ENCODE measurements at regions not wholly inside any gene's neighbourhood (a gene's known extent, or its start where the extent isn't known, plus 50 kb on each side); places are given as distances from the start of the nearest gene placed in this dataset.

DNA sequence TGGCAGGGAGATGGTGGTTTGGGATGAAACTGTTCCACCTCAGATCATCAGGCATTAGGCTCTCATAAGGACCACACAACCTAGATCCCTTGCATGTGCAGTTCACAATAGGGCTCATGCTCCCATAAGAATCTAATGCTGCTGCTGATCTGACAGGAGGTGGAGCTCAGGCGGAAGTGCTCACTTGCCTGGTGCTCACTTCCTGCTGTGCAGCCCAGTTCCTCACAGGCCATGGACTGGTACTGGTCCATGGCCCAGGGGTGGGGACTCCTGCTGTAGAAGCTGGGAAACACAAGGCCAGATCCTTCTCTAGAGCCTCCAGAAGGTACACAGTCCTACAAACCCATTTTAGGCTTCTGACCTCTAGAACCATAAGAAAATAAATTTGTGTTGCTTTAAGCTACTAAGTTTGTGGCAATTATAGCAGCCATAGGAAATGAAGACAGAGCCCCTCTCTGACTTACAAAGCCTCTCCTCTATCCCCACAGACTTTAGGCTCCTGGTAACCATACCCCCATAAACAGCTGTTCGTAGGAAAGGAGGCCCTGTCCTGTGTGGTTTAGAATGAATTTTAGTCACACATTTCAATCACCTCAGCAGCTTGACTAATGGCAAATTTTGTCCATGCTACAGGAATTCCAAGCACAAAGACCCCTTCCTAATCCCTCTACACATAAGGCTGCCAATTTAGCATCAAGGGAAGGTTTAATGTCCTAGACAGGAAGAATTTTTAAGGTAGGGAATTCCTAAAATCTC is 206.1 kb upstream of the PHYHIPL start:
- Histone ChIP-seq H3K27me3 (peaks cover 0 to 8% of the 10 kb centered on the region in 2 donors), H3K27ac (no peak overlapping the region), H3K4me1 (no peaks in the 10 kb centered on the region), H3K36me3 (no peaks in the 10 kb centered on the region), H3K4me3 (no peak overlapping the region), H3K9me3 (no peaks in the 10 kb centered on the region)
- TF ChIP-seq, protein P1, sequence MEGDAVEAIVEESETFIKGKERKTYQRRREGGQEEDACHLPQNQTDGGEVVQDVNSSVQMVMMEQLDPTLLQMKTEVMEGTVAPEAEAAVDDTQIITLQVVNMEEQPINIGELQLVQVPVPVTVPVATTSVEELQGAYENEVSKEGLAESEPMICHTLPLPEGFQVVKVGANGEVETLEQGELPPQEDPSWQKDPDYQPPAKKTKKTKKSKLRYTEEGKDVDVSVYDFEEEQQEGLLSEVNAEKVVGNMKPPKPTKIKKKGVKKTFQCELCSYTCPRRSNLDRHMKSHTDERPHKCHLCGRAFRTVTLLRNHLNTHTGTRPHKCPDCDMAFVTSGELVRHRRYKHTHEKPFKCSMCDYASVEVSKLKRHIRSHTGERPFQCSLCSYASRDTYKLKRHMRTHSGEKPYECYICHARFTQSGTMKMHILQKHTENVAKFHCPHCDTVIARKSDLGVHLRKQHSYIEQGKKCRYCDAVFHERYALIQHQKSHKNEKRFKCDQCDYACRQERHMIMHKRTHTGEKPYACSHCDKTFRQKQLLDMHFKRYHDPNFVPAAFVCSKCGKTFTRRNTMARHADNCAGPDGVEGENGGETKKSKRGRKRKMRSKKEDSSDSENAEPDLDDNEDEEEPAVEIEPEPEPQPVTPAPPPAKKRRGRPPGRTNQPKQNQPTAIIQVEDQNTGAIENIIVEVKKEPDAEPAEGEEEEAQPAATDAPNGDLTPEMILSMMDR (IDR thresholded peaks at IDR 0.05): no peak
- DNase-seq: no peak
- intact Hi-C loops (cut with DNase I): no loop called here
- no peak for ATAC-seq

DNA sequence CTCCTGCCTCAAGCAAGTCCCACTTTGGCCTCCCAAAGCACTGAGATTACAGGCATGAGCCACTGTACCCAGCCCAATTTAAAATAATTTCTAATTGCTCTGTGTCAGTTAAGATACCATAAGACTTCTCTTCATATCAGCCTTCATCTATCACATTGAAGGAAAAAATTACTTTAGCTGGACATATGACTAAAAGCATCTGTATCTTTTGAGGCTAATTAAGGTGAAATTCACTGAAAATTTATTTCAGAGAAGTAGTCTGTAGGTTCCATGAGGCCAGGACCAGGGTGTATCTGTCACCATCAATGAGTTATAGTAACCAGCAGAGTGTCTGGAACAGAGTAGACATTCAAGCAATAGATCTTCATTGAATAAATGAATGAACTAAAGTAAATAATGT is 205.2 kb upstream of the PHYHIPL start:
- H3K27me3 ChIP-seq: peaks cover 0 to 8% of the 10 kb centered on the region in 2 donors
- H3K27ac ChIP-seq: no peak overlapping the region
- TF ChIP-seq, protein P1 (IDR thresholded peaks at IDR 0.05): no peak
- intact Hi-C loops (cut with DNase I): no loop called here
- no peak for ATAC-seq
- no peak overlapping the region for H3K4me3 ChIP-seq
- H3K4me1 ChIP-seq: no peaks in the 10 kb centered on the region
- no peaks in the 10 kb centered on the region for H3K36me3 ChIP-seq
- H3K9me3 ChIP-seq: no peaks in the 10 kb centered on the region
- DNase-seq: no peak

DNA sequence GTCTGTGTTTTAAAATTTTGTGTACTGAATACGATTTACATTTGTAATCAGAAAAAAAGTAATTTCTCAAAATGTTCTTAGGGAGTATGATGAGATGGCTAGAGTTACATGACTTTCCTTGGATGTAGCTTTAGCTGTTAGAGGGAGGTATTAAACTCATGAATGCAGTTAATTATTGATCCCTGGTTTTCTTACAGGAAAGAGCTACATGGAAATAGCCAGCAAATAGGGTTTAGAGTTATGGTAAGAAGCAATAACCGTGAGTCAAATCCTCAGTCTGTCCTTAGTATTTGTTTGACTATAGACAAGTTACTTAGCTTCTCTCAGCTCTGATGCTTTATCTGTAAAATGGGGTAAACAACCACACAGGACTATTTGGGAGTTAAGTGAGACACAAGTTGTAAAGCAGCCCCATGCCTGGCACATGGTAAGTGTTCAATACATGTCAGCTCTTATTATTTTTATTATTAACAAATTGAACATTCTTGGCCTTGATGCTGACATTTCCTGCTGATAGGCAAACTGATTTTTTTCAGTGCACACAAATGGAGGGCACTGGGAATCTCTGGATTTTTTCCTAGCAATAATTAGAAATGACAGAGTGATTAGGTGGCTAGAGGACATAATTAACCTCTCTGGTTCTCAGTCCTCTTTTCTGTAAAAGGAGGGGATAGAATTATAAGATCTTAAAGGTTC is 204.5 kb upstream of the PHYHIPL start:
- Histone ChIP-seq H3K27ac (no peak overlapping the region), H3K36me3 (no peaks in the 10 kb centered on the region), H3K9me3 (no peaks in the 10 kb centered on the region), H3K4me3 (no peak overlapping the region), H3K27me3 (peaks cover 0 to 8% of the 10 kb centered on the region in 2 donors), H3K4me1 (no peaks in the 10 kb centered on the region)
- no peak for DNase-seq
- ATAC-seq: no peak
- intact Hi-C loops (cut with DNase I): no loop called here
- TF ChIP-seq, protein P1 (IDR thresholded peaks at IDR 0.05): no peak

DNA sequence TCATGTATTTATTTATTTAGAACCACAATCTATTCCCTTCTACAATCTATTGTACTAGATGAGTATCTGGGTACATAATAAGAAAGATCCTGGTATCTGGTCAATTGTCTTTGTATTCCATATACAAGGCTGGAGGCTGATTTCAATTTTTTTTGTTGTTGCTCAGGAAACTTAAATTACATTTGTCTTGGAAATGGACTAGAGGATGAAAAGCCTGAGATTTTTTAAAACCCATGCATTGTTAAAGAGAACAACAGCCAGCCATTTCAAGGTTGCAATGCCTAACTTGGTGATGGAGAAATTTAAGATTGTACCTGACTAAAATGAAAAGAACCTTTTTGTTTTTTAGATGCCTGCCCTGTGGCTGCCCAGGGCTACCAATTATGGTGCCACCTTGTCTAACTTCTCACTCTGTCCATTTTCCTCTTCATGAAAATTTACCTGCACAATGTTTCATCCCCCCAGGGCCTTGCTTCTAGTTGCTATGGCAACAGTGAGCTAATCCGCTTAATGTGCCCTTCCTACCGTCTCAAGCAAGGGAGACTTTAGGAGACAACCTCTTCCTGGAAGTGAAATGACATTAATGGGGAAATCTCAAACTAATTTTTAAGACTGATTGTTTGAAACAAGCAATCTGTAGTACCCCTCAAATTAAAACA is 203.7 kb upstream of the PHYHIPL start:
- Histone ChIP-seq H3K27me3 (peaks cover 0 to 5% of the 10 kb centered on the region in 2 donors), H3K4me1 (no peaks in the 10 kb centered on the region), H3K9me3 (no peaks in the 10 kb centered on the region), H3K4me3 (no peak overlapping the region), H3K36me3 (no peaks in the 10 kb centered on the region), H3K27ac (no peak overlapping the region)
- TF ChIP-seq, protein P1 (IDR thresholded peaks at IDR 0.05): no peak
- no peak for DNase-seq
- intact Hi-C loops (cut with DNase I): no loop called here
- no peak for ATAC-seq

DNA sequence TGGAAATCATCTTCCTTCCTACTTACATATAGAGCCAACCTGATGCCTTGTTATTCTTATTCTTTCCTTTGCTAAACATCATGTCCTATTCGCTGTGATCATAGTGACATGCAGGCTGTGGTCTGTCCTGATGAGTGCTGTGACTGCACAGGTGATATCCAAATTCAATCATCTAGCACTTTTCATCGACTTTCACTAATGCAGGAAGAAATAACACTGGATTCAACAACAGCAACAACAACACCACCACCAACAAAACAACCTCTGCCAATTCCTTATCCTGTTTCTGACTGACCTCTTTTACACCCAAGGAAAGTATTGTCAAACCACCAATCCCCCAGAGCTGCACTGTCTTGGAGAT is 203.2 kb upstream of the PHYHIPL start:
- Histone ChIP-seq H3K4me1 (no peaks in the 10 kb centered on the region), H3K9me3 (no peaks in the 10 kb centered on the region), H3K36me3 (no peaks in the 10 kb centered on the region), H3K27ac (no peak overlapping the region), H3K27me3 (no peaks in the 10 kb centered on the region), H3K4me3 (no peak overlapping the region)
- ATAC-seq (no peak), DNase-seq (no peak)
- intact Hi-C loops (cut with DNase I): no loop called here
- TF ChIP-seq, protein P1 (IDR thresholded peaks at IDR 0.05): no peak

Measured in left lung (tissue), 4 donors.